Testis (tissue), 2 donors: ENCODE measurements at regions not wholly inside any gene's neighbourhood (a gene's known extent, or its start where the extent isn't known, plus 50 kb on each side); places are given as distances from the start of the nearest gene placed in this dataset.

Experiments
- POLR2A ChIP-seq: fragments of 450-650 bp; IDR thresholded peaks from one replicate; pipeline ENCODE4 v1.6.1; 2017; ENCODE audit warnings: antibody characterized with exemption, mild to moderate bottlenecking, moderate library complexity
- TF ChIP-seq, protein P1 (sequence below), 3 experiments: fragments of 450-650 bp in 2 of 3; fragments of 200-600 bp in 1 of 3; sonication (generic) in 1 of 3; IDR thresholded peaks; one replicate each; pipeline ENCODE4 v1.5.1; 2016 to 2019; ENCODE audit warnings: antibody characterized with exemption in 3 of 3, mild to moderate bottlenecking in 2 of 3, moderate library complexity in 1 of 3

DNA sequence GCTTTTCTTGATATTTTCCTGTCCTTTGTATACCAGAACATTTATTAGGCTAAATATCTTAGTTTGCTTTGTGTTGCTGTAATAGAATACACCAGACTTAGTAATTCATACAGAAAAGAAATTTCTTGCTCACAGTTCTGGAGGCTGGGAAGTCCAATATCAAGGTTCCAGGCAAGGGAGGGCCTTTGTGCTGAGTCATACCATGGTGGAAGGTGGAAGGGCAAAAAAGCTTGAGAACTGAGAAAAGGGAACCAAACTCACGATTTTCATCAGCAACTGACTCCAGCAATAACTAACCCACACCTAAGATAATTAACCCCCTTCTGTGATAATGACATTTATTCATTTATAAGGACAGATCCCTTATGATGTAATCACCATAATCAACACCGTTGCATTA, 496.9 kb upstream of the SUCLG2 start:
- TF ChIP-seq, protein P1, sequence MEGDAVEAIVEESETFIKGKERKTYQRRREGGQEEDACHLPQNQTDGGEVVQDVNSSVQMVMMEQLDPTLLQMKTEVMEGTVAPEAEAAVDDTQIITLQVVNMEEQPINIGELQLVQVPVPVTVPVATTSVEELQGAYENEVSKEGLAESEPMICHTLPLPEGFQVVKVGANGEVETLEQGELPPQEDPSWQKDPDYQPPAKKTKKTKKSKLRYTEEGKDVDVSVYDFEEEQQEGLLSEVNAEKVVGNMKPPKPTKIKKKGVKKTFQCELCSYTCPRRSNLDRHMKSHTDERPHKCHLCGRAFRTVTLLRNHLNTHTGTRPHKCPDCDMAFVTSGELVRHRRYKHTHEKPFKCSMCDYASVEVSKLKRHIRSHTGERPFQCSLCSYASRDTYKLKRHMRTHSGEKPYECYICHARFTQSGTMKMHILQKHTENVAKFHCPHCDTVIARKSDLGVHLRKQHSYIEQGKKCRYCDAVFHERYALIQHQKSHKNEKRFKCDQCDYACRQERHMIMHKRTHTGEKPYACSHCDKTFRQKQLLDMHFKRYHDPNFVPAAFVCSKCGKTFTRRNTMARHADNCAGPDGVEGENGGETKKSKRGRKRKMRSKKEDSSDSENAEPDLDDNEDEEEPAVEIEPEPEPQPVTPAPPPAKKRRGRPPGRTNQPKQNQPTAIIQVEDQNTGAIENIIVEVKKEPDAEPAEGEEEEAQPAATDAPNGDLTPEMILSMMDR (IDR thresholded peaks at IDR 0.05): no peak
- TF ChIP-seq POLR2A: no peak
